GM12874 (cell line): ENCODE measurements at regions not wholly inside any gene's neighbourhood (a gene's known extent, or its start where the extent isn't known, plus 50 kb on each side); places are given as distances from the start of the nearest gene placed in this dataset.

Experiments used
- TF ChIP-seq, protein P1 (sequence below): IDR thresholded peaks from 2 replicates; pipeline ENCODE4 v1.5.1; 2011; ENCODE audit warnings: low read depth, mild to moderate bottlenecking, control low read depth, low read length, moderate library complexity; ENCODE audit not compliant: insufficient read depth

DNA sequence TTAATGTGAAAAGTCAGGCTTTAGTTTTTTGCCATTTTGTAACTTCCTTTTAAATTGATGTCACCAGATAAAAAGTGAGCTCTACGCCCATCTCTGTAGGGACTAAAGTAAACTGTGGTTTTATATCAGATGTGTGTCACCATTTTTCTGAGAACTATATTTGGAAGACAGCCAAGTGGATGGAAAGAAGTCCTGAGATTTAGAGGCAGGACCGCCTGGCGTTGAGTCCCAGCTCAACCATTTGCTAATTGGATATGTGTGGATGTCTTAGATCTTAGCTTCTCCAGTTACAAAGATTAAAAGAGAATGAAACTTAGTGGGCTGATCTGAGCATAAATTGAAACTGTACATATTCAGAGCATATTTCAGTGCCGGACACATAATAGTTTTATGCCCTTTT is 691.6 kb upstream of the CELF2 start:
- TF ChIP-seq, protein P1, sequence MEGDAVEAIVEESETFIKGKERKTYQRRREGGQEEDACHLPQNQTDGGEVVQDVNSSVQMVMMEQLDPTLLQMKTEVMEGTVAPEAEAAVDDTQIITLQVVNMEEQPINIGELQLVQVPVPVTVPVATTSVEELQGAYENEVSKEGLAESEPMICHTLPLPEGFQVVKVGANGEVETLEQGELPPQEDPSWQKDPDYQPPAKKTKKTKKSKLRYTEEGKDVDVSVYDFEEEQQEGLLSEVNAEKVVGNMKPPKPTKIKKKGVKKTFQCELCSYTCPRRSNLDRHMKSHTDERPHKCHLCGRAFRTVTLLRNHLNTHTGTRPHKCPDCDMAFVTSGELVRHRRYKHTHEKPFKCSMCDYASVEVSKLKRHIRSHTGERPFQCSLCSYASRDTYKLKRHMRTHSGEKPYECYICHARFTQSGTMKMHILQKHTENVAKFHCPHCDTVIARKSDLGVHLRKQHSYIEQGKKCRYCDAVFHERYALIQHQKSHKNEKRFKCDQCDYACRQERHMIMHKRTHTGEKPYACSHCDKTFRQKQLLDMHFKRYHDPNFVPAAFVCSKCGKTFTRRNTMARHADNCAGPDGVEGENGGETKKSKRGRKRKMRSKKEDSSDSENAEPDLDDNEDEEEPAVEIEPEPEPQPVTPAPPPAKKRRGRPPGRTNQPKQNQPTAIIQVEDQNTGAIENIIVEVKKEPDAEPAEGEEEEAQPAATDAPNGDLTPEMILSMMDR, result no peak

DNA sequence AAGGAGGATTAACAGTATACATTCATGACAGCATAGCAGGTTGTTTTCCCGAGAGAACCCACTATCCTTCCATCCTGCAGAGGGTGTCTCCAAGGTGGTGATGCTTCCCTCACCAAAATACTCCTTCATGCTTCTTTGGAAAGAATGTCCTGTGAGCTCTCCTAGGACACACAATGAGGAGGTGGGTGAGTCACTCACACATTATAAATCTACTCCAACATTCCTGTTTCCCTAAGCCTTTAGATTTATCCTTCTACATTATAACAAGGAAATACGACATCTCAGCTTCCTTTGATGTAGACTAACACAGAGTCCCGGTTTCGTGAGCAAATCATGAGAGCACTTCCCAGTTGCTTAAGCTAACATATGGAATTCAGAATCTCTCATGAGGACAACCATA is 689.7 kb upstream of the CELF2 start:
- TF ChIP-seq, protein P1, result no peak

DNA sequence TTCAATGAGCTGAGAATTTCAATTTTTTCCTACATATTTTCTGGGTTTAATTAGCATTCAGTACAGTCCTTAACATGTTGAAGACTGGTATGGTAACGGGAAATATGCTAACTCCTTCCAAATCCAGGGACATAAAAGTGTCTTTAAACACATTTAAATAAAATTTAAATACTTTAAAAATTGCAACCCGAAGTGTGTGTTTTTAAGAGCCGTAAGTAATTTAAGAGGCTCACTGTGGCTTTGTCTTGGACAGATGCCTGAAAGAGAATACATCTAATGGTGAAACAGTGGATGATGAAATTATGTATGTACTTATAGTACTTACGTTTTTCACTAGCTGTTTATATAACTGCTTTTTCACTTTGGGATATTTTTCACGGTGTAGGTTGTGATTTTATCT is 687.3 kb upstream of the CELF2 start:
- TF ChIP-seq, protein P1, result no peak

DNA sequence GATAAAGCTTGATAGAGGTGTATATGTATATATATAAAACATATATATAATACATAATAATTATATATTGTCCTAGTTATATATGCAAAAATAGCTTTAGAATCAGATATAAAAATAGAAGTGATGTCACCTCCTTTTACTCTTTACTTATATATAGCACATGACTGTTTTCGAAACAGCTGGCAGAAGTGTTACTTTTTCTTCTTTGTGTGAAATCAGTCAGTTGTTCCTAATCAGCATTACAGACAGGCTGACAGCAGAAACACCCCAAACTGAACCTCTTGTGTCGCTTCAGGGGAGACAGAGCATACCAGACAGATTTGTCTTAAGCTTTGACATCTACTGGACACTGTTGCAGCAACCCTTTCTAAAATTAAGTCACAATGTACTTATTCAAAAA is 684.9 kb upstream of the CELF2 start:
- TF ChIP-seq, protein P1, result no peak

DNA sequence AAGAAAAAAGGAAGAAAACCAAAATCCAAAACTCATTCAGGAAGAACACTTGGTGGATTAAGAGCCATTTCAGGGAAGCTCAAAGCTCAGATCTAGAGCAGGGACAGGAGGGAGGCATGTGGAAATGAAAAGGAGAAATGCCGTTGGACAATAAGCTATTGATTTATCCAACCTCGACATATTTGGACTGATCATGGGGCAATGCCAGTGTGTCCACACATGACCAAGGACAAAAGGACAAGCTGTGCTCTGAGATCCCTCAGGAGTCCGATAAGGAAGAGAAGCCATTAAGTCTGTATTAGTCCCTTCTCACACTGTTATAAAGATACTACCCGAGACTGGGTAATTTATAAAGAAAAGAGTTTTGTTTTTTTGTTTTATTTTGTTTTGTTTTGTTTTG is 684.0 kb upstream of the CELF2 start:
- TF ChIP-seq, protein P1, result no peak

DNA sequence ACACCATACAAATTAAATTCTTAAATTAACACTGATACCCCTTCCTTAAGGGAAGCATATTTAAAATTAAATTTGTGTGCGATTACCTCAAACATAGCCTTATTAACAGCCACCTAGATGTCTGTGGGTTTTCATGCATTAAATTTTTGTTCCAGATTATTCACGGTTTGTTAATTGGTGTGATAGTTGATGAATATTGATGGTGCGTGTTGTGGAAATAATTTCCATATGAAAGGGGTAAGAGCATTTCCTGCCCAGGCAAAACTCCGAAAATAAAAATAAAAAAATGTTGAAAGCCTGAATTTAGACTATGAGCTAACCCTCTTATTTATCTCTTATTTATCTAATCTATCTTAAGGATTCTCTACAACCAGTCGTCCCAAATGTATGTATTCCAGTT is 679.3 kb upstream of the CELF2 start:
- TF ChIP-seq, protein P1, result no peak

DNA sequence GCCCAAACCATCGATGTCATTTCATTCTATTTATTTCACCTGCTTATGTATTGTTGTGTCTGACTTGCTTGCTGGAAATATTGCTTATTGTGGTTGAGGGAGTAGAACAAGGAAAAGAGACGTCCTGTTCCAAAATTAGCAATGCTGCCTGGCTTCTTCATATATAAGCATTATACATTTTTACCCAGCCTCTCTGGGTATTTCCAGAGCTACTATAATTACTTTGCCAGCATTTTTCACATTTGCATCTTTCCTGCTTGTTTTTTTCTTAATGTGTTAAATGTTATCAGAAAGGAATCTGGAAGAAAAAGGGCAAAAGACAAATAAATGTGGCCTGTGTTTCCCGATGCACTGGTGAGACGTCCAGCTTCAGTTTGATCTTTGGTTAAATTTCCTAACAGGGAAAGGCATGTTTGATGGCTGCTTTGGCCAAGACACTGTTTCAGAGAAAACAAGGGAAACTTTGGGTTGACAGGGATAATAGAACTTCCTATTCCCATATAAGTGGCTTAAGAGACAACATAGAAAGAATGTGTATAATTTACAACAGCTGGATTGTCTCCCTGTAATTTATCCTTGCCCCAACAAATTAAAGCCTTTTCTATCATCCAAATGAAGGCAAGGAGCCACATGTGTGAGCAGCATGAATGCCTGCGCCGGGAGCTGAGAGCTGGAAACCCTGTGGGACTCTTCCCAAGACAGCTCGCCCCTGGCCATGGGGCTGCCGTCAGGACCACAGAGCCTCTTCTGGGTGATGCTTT is 671.1 kb upstream of the CELF2 start:
- TF ChIP-seq, protein P1, result no peak
